ENCODE measurements at regions not wholly inside any gene's neighbourhood (a gene's known extent, or its start where the extent isn't known, plus 50 kb on each side); places are given as distances from the start of the nearest gene placed in this dataset.

GRCh38 chr2:211258646-211259335 lies 702.4 kb downstream of the CPS1 start:
- TF ChIP-seq CTCF (IDR thresholded peaks at IDR 0.05; ENCODE audit: low read depth, low read length) = no peak
- in situ Hi-C loops (cut with HindIII; ENCODE audit: low sequenced_read_pairs) = no loop called here
- no peak overlapping the region for H3K4me3 ChIP-seq (ENCODE audit: low read depth, low read length)
- DNase-seq (ENCODE audit: low read depth, low spot score) = no peak

DNA sequence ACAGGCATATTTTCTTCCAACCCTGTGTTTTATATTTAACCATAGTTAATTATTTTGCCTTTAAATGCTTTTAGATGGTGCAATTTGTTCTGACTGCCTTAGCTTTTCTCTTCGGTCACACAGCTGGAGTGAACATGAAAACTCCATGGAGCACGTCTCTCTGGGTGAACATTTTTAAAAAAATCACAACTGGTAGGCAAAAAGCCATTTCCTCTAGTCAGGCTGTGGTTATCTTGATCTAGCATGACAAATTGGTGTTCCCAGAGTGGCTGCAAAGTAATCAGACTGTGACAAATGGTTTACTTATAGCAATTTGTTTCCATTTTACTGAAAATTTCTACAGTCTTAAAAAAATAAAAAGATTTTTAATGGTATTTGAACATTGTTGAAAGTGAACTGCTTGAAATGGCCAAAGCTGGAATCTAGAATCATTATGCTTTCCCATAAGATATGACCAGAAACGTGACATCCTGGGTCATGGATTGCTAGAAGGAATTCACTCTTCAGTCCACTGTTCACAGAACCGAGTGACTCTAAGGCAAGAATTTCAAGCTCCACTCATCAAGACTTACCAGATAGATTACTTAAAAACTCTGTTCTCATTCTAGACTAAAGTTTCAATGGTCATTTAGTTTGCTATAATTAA lies 703.6 kb downstream of the CPS1 start:
- no peak overlapping the region for H3K4me3 ChIP-seq (ENCODE audit: low read depth, low read length)
- DNase-seq (ENCODE audit: low read depth, low spot score) = no peak
- in situ Hi-C loops (cut with HindIII; ENCODE audit: low sequenced_read_pairs) = no loop called here
- no peak for TF ChIP-seq CTCF (IDR thresholded peaks at IDR 0.05; ENCODE audit: low read depth, low read length)

- in situ Hi-C loops (cut with HindIII; ENCODE audit: low sequenced_read_pairs) = no loop called here
- no peak for TF ChIP-seq CTCF (IDR thresholded peaks at IDR 0.05; ENCODE audit: low read depth, low read length)
- DNase-seq (ENCODE audit: low read depth, low spot score) = no peak
- H3K4me3 ChIP-seq (ENCODE audit: low read depth, low read length) = no peak overlapping the region
Measured at GRCh38 chr2:211270257-211270656, 713.9 kb downstream of the CPS1 start.

DNA sequence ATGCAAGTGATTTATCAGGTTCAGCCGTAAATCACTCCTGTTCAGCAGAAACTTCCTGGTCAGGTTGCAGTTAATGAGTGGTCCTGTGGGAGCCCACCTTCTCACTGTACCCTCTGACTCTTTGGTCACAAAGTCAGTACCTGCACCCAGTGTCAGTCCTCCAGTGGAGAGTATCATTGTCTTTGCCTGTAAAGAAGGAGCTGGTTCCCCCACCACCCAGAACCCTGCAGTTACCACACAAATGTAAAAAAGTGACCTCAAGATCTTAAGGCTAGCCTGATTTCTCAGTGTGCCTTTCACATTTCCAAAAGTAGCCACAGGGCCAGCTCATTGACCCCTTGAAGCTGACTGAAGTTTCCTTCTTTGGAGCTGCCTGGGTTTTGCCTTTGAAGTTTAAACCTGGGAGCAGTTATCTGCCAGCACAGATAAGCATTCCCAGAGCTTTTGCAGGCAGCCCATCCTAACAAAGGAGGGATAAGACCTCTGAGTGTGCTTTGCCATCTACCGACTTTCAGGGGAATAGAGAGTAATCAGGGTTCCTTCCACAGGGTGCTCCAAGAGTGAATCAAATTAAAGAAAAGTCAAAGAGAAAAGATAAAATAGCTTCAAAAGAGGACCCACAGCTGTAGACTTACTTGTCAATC lies 725.2 kb downstream of the CPS1 start:
- no peak overlapping the region for H3K4me3 ChIP-seq (ENCODE audit: low read depth, low read length)
- no peak for TF ChIP-seq CTCF (IDR thresholded peaks at IDR 0.05; ENCODE audit: low read depth, low read length)
- no peak for DNase-seq (ENCODE audit: low read depth, low spot score)
- in situ Hi-C loops (cut with HindIII; ENCODE audit: low sequenced_read_pairs) = no loop called here

DNA sequence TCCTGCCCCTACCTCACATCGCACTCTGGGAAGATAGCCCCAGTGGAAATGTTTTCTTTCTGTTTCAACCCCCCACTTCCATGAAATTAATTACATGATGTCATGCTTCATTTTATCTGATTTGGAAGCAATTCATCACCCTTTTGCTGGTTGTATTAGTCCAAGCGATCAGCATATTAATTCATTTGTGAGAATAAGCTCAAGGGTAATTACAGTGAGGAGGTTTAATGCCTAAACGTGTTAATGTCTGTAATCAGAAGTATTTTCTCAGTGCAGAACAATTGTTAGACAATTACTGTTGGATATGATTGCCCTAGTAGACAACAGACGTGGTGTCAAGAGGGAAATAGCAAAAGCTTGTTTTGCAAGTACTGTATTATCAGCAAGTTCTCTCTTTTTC lies 746.3 kb downstream of the CPS1 start:
- TF ChIP-seq CTCF (IDR thresholded peaks at IDR 0.05; ENCODE audit: low read depth, low read length) = no peak
- no peak for DNase-seq (ENCODE audit: low read depth, low spot score)
- H3K4me3 ChIP-seq (ENCODE audit: low read depth, low read length) = no peak overlapping the region
- in situ Hi-C loops (cut with HindIII; ENCODE audit: low sequenced_read_pairs) = no loop called here

DNA sequence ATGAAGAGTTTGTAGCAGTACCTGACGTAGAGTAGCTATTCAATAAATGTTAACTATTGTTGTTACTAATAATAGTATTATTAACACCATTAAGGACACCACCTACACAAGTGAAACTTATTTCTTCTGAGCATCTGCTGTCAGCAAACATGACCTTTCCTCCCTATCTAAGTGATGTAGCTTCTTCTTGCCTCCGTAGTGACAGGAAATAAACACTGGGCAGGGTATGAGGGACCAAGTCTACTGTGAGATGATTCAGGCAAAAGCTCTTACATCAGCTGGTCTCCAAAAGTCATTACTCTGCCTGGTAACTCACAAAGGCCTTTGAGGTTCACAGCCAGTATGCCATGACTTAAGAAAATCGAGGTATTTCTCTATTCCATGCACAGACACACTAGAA lies 750.5 kb downstream of the CPS1 start:
- in situ Hi-C loops (cut with HindIII; ENCODE audit: low sequenced_read_pairs) = no loop called here
- no peak for TF ChIP-seq CTCF (IDR thresholded peaks at IDR 0.05; ENCODE audit: low read depth, low read length)
- H3K4me3 ChIP-seq (ENCODE audit: low read depth, low read length) = no peak overlapping the region
- DNase-seq (ENCODE audit: low read depth, low spot score) = no peak

Measured in astrocyte of the spinal cord (primary cell).